PC-9 (cell line): ENCODE measurements at regions not wholly inside any gene's neighbourhood (a gene's known extent, or its start where the extent isn't known, plus 50 kb on each side); places are given as distances from the start of the nearest gene placed in this dataset.

Experiments
- CTCF ChIP-seq: fragments of 200-600 bp; sonication (generic); conservative IDR thresholded peaks from 2 replicates; pipeline ENCODE4 v1.6.1; 2017; ENCODE audit warnings: mixed run types, antibody characterized with exemption, mild to moderate bottlenecking, moderate library complexity
- EZH2 ChIP-seq: fragments of 200-600 bp; sonication (generic); IDR thresholded peaks from 2 replicates; pipeline ENCODE4 v1.8.0; 2017; ENCODE audit warnings: antibody characterized with exemption, low read depth

- TF ChIP-seq EZH2 (no peak), CTCF (no peak)
These were observed 55.4 kb downstream of the CRPPA start for GRCh38 chr7:16365952-16366351.
